NCI-H128 (cell line): ENCODE measurements at regions not wholly inside any gene's neighbourhood (a gene's known extent, or its start where the extent isn't known, plus 50 kb on each side); places are given as distances from the start of the nearest gene placed in this dataset.

Experiments
- DNase-seq: peaks from one replicate; lab custom pipeline; 2025; ENCODE audit not compliant: unreplicated experiment; lab: John Stamatoyannopoulos, UW

DNA sequence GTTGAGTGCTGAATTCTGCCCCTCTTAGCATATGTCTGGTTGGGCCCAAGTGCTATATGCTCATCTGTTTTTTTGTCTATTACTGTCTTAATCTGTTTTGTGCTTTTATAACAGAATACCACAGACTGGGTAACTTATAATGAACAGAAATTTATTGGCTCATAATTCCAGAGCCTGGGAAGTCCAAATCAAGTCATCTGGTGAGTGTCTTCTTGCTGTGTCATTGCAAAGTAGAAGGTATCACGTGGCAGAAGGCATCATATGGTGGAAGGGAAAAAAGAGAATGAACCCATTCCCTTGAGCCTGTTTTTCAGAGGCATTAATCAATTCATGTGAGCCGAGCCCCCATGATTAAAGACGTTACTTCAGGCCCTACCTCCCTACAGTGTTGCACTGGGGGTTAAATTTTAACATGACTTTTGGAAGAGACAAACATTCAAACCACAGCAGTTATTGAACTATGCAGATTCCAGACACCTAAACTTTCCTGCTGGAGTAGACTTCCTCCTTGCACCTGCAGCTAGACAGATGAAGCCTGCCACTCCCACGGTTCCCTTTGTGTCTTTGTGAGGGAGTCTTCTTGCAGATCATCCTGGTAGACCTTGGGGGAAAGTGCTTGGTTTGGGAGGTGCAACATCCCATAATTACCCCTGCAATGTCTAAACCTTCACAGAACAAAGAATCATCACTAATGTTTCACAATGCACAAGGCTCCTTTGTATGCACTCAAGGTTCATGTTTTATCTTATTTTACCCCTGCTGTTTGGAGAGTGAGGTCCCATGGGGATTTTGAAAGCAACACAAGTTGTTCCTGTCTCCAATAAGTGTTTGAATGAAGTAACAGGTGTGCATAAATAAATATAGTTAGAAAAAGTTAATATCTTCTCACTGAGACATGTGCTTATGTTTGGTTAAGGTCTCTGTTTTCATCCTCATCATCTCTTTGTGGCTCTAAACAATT, 64.7 kb upstream of the XCR1 start:
- no peak for DNase-seq

DNA sequence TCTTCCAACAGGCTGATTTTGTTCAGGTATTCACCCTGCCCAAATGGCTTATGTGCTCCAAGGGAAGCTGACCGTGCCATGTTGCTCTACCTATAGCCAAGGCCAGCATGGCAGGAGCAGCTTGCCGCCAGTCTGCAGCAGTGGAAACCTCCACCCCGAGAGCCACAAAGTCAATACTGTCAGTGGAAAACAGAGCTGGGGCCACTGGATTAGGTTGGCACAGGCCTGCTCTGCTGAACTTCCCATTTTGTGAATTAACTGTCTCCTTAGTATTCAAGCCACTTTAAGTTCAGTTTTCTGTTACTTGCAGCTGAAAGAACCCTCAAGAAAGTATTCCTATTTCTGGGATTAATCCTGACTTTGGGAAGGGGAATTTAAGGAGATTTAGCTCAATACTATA, 63.8 kb upstream of the XCR1 start:
- no peak for DNase-seq

GRCh38 chr3:46090161-46090591, 62.9 kb upstream of the XCR1 start:
- DNase-seq = no peak

DNA sequence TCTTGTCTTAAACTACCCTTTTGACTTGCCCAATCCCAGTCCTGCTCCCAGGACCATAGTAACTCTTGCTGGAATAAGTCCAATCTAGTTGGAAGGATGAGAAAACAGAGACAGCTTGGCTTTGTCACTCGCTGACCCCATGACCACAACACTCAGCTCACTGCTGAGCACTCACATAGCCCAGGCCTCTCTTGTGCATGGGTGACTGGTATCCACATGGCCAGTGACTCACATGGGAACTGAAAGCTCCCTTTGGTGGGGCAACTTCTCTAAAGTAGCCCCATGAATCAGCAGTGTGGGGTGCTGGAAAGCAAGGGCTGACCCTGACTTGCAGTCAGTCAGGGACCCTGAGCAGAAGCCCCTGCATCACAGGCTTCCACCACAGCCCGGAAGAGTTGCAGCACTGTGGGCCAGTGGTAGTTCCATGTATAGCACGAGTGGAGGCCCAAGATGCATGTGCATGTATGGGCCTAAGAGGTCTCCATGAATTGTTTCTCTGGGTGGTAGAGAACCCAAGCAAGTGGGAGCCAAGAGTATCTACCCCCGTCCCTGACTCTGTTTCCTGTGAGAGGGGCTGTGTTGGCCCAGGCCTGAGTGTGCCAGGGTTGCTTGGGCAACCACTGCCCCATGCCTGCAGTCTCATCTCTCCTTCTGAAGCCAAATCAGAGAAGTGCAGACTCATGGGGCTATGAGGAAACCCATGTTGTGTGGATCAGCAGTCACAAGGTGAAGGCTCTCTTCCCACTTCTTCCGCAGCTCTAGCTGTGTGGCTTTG, 62.1 kb upstream of the XCR1 start:
- DNase-seq = no peak

DNA sequence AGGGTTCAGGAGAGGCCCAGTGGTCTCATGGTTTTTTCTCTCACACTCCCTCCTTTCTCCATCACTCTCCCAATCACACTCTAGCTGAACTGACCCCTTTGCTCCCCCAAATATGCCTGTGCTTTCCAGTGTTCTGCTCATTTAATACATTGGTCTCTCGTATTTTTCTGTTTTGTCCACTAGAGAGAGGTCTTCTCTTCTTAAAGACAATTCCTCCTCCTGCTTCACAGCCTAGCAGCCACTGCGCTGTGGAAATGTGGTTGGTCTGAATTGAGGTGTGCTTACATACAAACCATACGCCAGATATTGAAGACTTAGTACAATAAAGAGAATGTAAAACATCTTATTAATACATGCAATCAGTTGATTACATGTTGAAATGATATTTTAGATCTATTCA, 60.6 kb upstream of the XCR1 start:
- no peak for DNase-seq

DNA sequence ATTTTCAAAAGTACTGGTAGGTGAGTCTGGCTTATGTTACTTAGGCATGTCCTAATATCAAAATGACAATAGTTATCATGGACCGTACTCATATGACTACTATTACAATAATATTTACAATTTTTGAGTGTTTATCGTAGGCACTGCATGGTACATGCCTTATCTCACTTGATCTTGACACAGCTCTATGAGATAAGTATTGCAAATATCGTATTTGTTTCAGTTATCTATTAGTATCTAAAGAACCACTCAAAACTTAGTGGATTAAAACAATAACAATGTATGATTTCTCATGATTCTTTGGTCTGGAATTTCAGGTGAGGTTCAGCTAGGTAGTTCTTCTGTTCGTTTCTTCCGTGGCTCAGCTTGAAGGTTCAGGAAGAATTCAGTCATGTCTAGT, 59.7 kb upstream of the XCR1 start:
- no peak for DNase-seq

GRCh38 chr3:46086083-46086437, 58.8 kb upstream of the XCR1 start:
- DNase-seq = no peak

GRCh38 chr3:46085421-46086082, 58.3 kb upstream of the XCR1 start:
- DNase-seq = no peak

GRCh38 chr3:46083956-46084355, 56.7 kb upstream of the XCR1 start:
- DNase-seq = no peak

GRCh38 chr3:46082849-46083248, 55.6 kb upstream of the XCR1 start:
- DNase-seq = no peak

DNA sequence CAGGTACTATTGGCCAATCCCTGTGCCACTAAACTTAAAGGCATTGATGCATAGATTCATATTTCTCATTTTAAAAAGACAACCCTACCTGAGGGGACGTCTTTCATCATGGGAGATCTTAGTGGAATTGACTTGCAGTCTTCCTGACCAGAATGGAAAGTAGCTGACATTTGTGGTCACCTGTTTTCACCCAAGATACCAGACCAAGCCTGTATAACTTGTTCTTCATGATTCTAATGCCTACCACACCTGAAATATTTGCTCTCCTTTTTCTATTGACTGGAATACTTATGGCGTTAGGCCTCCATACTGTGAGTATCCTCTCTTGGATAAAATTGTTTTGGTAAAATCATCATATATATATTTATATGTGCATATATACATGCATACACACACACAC, 54.7 kb upstream of the XCR1 start:
- no peak for DNase-seq

DNA sequence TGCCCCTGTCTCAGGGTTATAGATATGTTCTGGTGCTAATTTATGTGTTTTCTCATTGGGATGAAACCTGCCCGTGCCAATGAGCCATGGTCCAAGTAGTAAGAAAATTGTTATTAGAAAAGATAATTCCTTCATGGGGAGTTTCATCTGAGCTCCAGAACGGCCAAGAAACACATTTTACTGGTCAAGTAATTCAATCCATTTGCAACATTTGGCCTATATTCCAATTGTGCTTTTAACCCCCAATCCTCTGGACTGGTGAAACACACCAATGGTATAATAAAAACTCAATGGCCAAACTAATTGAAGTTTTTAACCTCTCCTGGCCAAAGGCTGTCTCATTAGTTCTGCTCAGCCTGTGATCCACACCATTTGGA, 53.7 kb upstream of the XCR1 start:
- DNase-seq = no peak

- no peak for DNase-seq
Measured at GRCh38 chr3:46080124-46080968, 53.1 kb upstream of the XCR1 start.

- peak; percentile 88 for DNase-seq
Measured at GRCh38 chr3:46078712-46079400, 51.6 kb upstream of the XCR1 start.
